Kidney (tissue), 13 donors: ENCODE measurements at regions not wholly inside any gene's neighbourhood (a gene's known extent, or its start where the extent isn't known, plus 50 kb on each side); places are given as distances from the start of the nearest gene placed in this dataset.

ENCODE experiments used
- DNase-seq, 5 donors: peaks; one replicate each; pipeline ENCODE4 v3.0.0-alpha.2; 2013 to 2020
- FAIRE-seq: peaks from 2 replicates; lab custom pipeline; 2012; peaks lifted over from hg19 to GRCh38; lab: Jason Lieb, UNC
- H3K27ac ChIP-seq, 2 donors: one replicate each; pipeline ENCODE4 v1.7.0; 2013; ENCODE audit warnings: low read depth in 2 of 2, low read length in 2 of 2, inconsistent platforms in 1 of 2
- H3K27me3 ChIP-seq: one replicate; pipeline ENCODE4 v1.7.1; 2013; ENCODE audit warnings: low read length, inconsistent platforms; ENCODE audit not compliant: control insufficient read depth, insufficient read depth
- H3K36me3 ChIP-seq, 3 donors: one replicate each; pipeline versions ENCODE4 v1.7.0 to v1.7.1; 2013; ENCODE audit warnings: low read length in 3 of 3, control low read depth in 1 of 3, inconsistent platforms in 1 of 3; ENCODE audit not compliant: insufficient read depth in 3 of 3, control insufficient read depth in 2 of 3
- H3K4me1 ChIP-seq, 3 donors: one replicate each; pipeline versions ENCODE4 v1.7.0 to v1.7.1; 2013; ENCODE audit warnings: low read length in 3 of 3, inconsistent platforms in 1 of 3, low read depth in 1 of 3; ENCODE audit not compliant: control insufficient read depth in 2 of 3, insufficient read depth in 2 of 3
- H3K4me3 ChIP-seq, 3 donors: one replicate each; pipeline versions ENCODE4 v1.7.0 to v1.8.1; 2013; ENCODE audit warnings: low read length in 3 of 3, control low read depth in 1 of 3, inconsistent platforms in 1 of 3
- H3K9ac ChIP-seq, 3 donors: one replicate each; pipeline versions ENCODE4 v1.7.0 to v1.7.1; 2013; ENCODE audit warnings: low read length in 3 of 3, control low read depth in 1 of 3, inconsistent platforms in 1 of 3
- H3K9me3 ChIP-seq, 3 donors: one replicate each; pipeline versions ENCODE4 v1.7.0 to v1.7.1; 2013; ENCODE audit warnings: low read length in 3 of 3, control low read depth in 1 of 3, inconsistent platforms in 1 of 3; ENCODE audit not compliant: control insufficient read depth in 2 of 3, insufficient read depth in 1 of 3
- CTCF ChIP-seq: IDR thresholded peaks from 3 replicates; pipeline ENCODE4 v1.5.1; 2012; ENCODE audit warnings: mild to moderate bottlenecking, moderate library complexity, borderline replicate concordance; ENCODE audit not compliant: insufficient read depth; ENCODE audit errors: extremely low read depth
- intact Hi-C: fragments of 100-400 bp; cut with DNase I; formaldehyde crosslinking; loops from one replicate; pipeline ENCODE4 v1.11.1; 2022
- donor health status: control.
- donor health status: control.
- donor health status: control.
- donor health status: control.
- donor health status: control.
- donor health status: DM: yes; HTN: yes; CAD: no.
- donor health status: Normal renal cell carcinoma (clear cell type).

- no peak overlapping the region for H3K9ac ChIP-seq
- no peak overlapping the region for H3K4me3 ChIP-seq
- intact Hi-C loops: no loop called here
- FAIRE-seq (no peak), DNase-seq (no peak)
- H3K36me3 ChIP-seq: no peaks in the 10 kb centered on the region
- H3K27me3 ChIP-seq: no peaks in the 10 kb centered on the region
- H3K4me1 ChIP-seq: no peaks in the 10 kb centered on the region
- H3K27ac ChIP-seq: no peak overlapping the region
- TF ChIP-seq CTCF: no peak
- peaks cover 0 to 4% (median 0%) of the 10 kb centered on the region in 3 donors for H3K9me3 ChIP-seq
Observed at GRCh38 chr19:30638889-30639288, 266.7 kb downstream of the ZNF536 start.

GRCh38 chr19:30637926-30638325 lies 265.7 kb downstream of the ZNF536 start:
- TF ChIP-seq CTCF: no peak
- FAIRE-seq: no peak
- H3K27ac ChIP-seq: no peak overlapping the region
- intact Hi-C loops: no loop called here
- H3K9ac ChIP-seq: no peak overlapping the region
- H3K9me3 ChIP-seq: peaks cover 0 to 4% (median 0%) of the 10 kb centered on the region in 3 donors
- H3K4me1 ChIP-seq: no peaks in the 10 kb centered on the region
- no peak for DNase-seq
- H3K36me3 ChIP-seq: no peaks in the 10 kb centered on the region
- H3K27me3 ChIP-seq: no peaks in the 10 kb centered on the region
- H3K4me3 ChIP-seq: no peak overlapping the region

DNA sequence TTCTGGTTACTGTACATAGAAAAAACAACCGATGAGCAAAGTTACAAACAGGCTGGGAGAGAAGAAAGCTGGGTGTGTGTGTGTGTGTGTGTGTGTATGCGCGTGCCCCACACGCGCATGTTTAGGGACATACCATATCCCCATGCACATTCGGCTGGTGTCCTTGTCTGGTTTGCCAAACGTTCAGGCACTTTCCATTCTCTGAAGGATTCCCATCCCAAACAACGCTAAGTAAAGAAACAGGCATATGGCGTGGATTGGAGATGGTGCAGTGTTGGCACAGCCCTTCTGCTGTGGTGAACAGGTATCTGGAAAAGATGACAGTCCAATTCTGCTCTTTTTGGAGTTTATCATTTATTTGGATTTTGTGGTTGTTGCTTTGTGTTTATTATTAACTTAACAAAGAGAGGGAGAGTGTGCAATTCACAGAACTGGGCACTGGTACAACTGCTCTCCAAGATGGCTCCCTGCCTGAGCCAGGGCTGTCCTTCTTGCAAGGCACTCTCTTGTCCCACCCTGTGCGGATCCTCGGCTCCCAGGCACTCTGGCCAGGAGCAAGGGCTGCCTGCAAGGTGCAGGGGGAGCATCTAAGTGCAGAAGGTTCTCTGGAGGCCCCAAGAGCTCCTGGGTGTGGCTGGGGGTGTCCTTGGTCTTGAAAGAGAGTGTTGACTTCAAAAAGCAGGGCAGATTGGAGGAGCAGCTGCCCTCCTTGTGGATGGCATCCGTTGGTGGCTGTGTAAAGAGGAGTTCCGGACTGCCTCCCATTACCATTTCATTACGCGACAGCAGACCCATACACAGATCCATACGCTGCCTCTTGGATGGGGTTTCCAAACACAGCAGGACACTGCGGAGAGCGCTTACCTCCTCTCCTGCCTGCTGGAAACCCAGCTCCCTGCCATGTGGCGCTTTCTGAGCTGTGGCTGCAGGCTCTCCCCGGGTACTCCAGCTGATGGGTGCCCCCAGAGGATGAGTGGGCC lies 263.1 kb downstream of the ZNF536 start:
- H3K9ac ChIP-seq: no peak overlapping the region
- no peak overlapping the region for H3K27ac ChIP-seq
- no peak for TF ChIP-seq CTCF
- no peaks in the 10 kb centered on the region for H3K27me3 ChIP-seq
- DNase-seq (no peak), FAIRE-seq (no peak)
- no peaks in the 10 kb centered on the region for H3K4me1 ChIP-seq
- no peak overlapping the region for H3K4me3 ChIP-seq
- intact Hi-C loops: no loop called here
- no peaks in the 10 kb centered on the region for H3K36me3 ChIP-seq
- H3K9me3 ChIP-seq: peaks cover 0 to 4% (median 0%) of the 10 kb centered on the region in 3 donors
